Heart left ventricle (tissue), 16 donors: ENCODE measurements at regions not wholly inside any gene's neighbourhood (a gene's known extent, or its start where the extent isn't known, plus 50 kb on each side); places are given as distances from the start of the nearest gene placed in this dataset.

Experiments
- ATAC-seq, 4 donors: fragments of 200-7000 bp; cut with Tn5 transposase; one replicate each; pipeline ENCODE4 v1.9.1; 2020 to 2022; ENCODE audit warnings: moderate library complexity in 4 of 4, mild to moderate bottlenecking in 3 of 4, moderate number of reproducible peaks in 1 of 4
- DNase-seq, 5 donors: peaks; one replicate each; pipeline ENCODE4 v3.0.0-alpha.2; 2020
- H3K27ac ChIP-seq, 12 donors: fragments of 200-600 bp; sonication (generic) in 4 of 12; one replicate each; pipeline versions ENCODE4 v1.5.0 to v1.8.0; 2016 to 2022; ENCODE audit warnings: mild to moderate bottlenecking in 2 of 12
- H3K27me3 ChIP-seq, 9 donors: fragments of 200-600 bp; sonication (generic) in 2 of 9; one replicate each; pipeline versions ENCODE4 v1.5.1 to v1.8.0; 2016 to 2022; ENCODE audit warnings: mild to moderate bottlenecking in 3 of 9
- H3K36me3 ChIP-seq, 9 donors: fragments of 200-600 bp; sonication (generic) in 2 of 9; one replicate each; pipeline versions ENCODE4 v1.5.0 to v1.8.0; 2018 to 2022; ENCODE audit warnings: mild to moderate bottlenecking in 2 of 9
- H3K4me1 ChIP-seq, 12 donors: fragments of 200-600 bp; sonication (generic) in 4 of 12; one replicate each; pipeline versions ENCODE4 v1.5.0 to v1.8.0; 2016 to 2022; ENCODE audit warnings: mild to moderate bottlenecking in 3 of 12
- H3K4me3 ChIP-seq, 12 donors: fragments of 200-600 bp; sonication (generic) in 4 of 12; one replicate each; pipeline versions ENCODE4 v1.5.0 to v1.8.0; 2017 to 2022; ENCODE audit warnings: mild to moderate bottlenecking in 9 of 12, moderate library complexity in 4 of 12
- H3K9me3 ChIP-seq, 12 donors: fragments of 200-600 bp; sonication (generic) in 4 of 12; one replicate each; pipeline versions ENCODE4 v1.5.0 to v1.8.0; 2016 to 2022; ENCODE audit warnings: mild to moderate bottlenecking in 1 of 12
- POLR2A ChIP-seq, 2 donors: fragments of 450-650 bp; IDR thresholded peaks; one replicate each; pipeline ENCODE4 v1.6.1; 2017; ENCODE audit warnings: antibody characterized with exemption in 2 of 2, mild to moderate bottlenecking in 2 of 2, moderate library complexity in 2 of 2
- WGBS, 4 donors: extraction: QIAGEN DNeasy Blood & Tissue Kit in 2 of 4; methylation state at CpG; one replicate each; pipeline versions ENCODE4 v1.1.5 to v1.1.7; 2013 to 2018; 5-methylcytosine and 5-hydroxymethylcytosine counted together
- intact Hi-C, 10 donors: fragments of 100-400 bp; cut with DNase I; formaldehyde crosslinking; loops; one replicate each; pipeline versions ENCODE4 v1.11.1 to v1.14.2; 2022
- TF ChIP-seq, protein P1 (sequence below), 12 donors: fragments of 200-600 bp; sonication (generic) in 4 of 12; IDR thresholded peaks; one replicate each; pipeline versions ENCODE4 v1.5.0 to v1.8.0; 2018 to 2022; ENCODE audit warnings: antibody characterized with exemption in 12 of 12, mild to moderate bottlenecking in 5 of 12
- donor health status: ischemic (EF 13 %, LVEDD 7.1; RV severe dilation, severe dysfunction).
- donor health status: healthy with polysubstance abuse.
- donor health status: DM: no; HTN: yes; CAD: no.
- donor health status: DM: no; HTN: no; CAD: no.
- donor health status: ischemic (EF 25% LVEDD 6.9; RV normal size, moderate dysfunction).
- donor health status: ischemic (EF 25% LVEDD 5.7; RV mildly dilated, moderate dysfunction).
- donor health status: healthy.
- donor health status: DM: yes; HTN: yes; CAD: no.
- donor health status: ischemic (EF 35%, LVEDD 5.7; RV mildly dilated, moderate dysfunction).
- donor health status: nonischemic (EF 11% LVEDD 7.7; RV severe dilation, severe dysfunction).
- donor health status: DM: yes; HTN: yes; CAD: no.
- donor health status: PGD.
- donor health status: ischemic (EF 29% LVEDD 5.4; RV normal size, mild dysfunction).
- donor health status: nonischemic (EF 23%, LVEDD 6.1; RV moderate dilation, normal function).

DNA sequence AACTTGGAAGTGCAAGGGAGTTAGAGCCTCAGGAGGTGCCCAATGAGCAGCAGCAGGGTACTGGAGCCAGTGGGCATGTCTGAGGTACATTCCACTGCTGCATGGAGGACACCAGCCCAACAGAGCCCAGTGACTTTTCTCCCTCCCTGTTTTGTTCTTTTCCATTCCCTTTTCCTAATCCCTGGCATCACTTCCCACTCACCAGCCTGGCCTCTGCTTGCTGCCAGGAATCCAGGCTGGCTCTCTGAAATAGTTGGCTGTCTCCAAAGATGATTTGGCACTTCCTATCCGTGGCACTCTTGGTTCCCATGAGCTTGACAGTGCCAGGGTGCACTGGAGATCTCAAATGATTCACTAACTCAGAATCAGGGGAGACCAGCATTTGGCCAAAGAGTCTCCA, 97.7 kb upstream of the ZPBP start:
- 17 to 34% (median 24%) methylated on average over 1 of the region's 1 CpG for WGBS, 4 donors
- no peak for TF ChIP-seq POLR2A (IDR thresholded peaks at IDR 0.05)
- TF ChIP-seq, protein P1, sequence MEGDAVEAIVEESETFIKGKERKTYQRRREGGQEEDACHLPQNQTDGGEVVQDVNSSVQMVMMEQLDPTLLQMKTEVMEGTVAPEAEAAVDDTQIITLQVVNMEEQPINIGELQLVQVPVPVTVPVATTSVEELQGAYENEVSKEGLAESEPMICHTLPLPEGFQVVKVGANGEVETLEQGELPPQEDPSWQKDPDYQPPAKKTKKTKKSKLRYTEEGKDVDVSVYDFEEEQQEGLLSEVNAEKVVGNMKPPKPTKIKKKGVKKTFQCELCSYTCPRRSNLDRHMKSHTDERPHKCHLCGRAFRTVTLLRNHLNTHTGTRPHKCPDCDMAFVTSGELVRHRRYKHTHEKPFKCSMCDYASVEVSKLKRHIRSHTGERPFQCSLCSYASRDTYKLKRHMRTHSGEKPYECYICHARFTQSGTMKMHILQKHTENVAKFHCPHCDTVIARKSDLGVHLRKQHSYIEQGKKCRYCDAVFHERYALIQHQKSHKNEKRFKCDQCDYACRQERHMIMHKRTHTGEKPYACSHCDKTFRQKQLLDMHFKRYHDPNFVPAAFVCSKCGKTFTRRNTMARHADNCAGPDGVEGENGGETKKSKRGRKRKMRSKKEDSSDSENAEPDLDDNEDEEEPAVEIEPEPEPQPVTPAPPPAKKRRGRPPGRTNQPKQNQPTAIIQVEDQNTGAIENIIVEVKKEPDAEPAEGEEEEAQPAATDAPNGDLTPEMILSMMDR (IDR thresholded peaks at IDR 0.05): no peak
- intact Hi-C loops: no loop called here
- Histone ChIP-seq H3K27me3 (peaks cover 0 to 5% (median 0%) of the 10 kb centered on the region in 9 donors), H3K4me1 (peaks cover 0 to 4% (median 0%) of the 10 kb centered on the region in 12 donors), H3K9me3 (peaks cover 0 to 6% (median 0%) of the 10 kb centered on the region in 12 donors), H3K27ac (no peak overlapping the region), H3K4me3 (no peak overlapping the region), H3K36me3 (no peaks in the 10 kb centered on the region)
- ATAC-seq (peak in 1 of 4 donors; percentile 10), DNase-seq (no peak)

DNA sequence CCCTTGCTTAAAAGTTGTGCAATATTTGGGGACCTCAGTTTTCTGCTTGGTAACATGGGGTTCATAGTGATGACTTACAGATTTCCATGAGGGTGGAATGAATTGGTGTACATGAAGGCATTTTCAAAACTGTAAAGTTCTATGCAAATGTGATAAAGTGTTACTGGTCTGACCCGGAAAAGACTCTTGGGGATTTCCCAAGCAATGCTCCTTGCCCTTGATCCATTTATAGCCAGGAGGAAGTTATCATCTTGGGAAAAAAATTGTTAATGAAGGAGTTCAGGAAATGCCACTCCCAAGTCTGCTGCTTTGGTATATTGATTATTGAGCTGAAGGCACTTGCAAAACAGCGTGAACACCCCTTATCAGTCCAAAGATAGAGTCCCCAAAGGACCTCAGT, 96.3 kb upstream of the ZPBP start:
- intact Hi-C loops: no loop called here
- no peak for ATAC-seq
- peaks cover 0 to 5% (median 0%) of the 10 kb centered on the region in 9 donors for H3K27me3 ChIP-seq
- no peak for DNase-seq
- no peak overlapping the region for H3K4me3 ChIP-seq
- no peak for TF ChIP-seq POLR2A (IDR thresholded peaks at IDR 0.05)
- TF ChIP-seq, protein P1 (IDR thresholded peaks at IDR 0.05): no peak
- H3K4me1 ChIP-seq: peaks cover 0 to 17% (median 0%) of the 10 kb centered on the region in 12 donors
- H3K36me3 ChIP-seq: no peaks in the 10 kb centered on the region
- H3K27ac ChIP-seq: no peak overlapping the region
- H3K9me3 ChIP-seq: peaks cover 0 to 6% (median 0%) of the 10 kb centered on the region in 12 donors
- 32 to 55% (median 38%) methylated on average over 2 of the region's 2 CpGs for WGBS, 4 donors

GRCh38 chr7:50185951-50186682, 93.1 kb upstream of the ZPBP start:
- TF ChIP-seq, protein P1 (IDR thresholded peaks at IDR 0.05): no peak
- no peak for TF ChIP-seq POLR2A (IDR thresholded peaks at IDR 0.05)
- no peaks in the 10 kb centered on the region for H3K27me3 ChIP-seq
- no peak for DNase-seq
- peaks cover 0 to 44% (median 0%) of the 10 kb centered on the region in 12 donors for H3K4me1 ChIP-seq
- 55 to 65% (median 55%) methylated on average over 8 of the region's 8 CpGs for WGBS, 4 donors
- H3K36me3 ChIP-seq: no peaks in the 10 kb centered on the region
- peaks cover 0 to 6% (median 0%) of the 10 kb centered on the region in 12 donors for H3K9me3 ChIP-seq
- ATAC-seq: no peak
- no peak overlapping the region for H3K4me3 ChIP-seq
- no peak overlapping the region for H3K27ac ChIP-seq
- intact Hi-C loops: no loop called here

DNA sequence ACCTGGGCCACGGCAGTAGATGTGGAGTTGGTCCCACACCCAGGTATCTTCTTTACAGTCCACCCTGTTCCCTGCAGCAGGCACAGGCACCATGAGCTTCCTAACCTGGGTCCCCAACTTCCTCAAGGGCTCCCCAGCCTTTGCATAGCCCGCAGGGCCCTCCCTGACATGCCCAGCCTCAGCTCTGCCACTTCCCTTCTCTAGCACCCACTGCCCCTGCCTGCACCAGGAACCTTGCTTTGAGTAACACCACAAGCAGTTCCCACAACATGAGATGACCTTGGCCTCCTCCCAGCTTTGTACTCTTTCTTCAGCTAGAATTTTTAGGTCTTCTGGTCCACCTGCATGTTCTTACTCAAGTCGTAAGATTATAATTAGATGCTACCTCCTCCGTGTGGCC, 92.2 kb upstream of the ZPBP start:
- 72 to 82% (median 81%) methylated on average over 4 of the region's 4 CpGs for WGBS, 4 donors

More for the DNA sequence above, 92.2 kb upstream of the ZPBP start:
- Histone ChIP-seq H3K36me3 (no peaks in the 10 kb centered on the region), H3K4me3 (no peak overlapping the region), H3K9me3 (peaks cover 0 to 6% (median 0%) of the 10 kb centered on the region in 12 donors), H3K4me1 (peaks cover 0 to 53% (median 0%) of the 10 kb centered on the region in 12 donors), H3K27ac (no peak overlapping the region), H3K27me3 (no peaks in the 10 kb centered on the region)
- ATAC-seq (peak in 3 of 4 donors; percentile 54 to 72 (median 57)), DNase-seq (peak in 2 of 5 donors; percentile 39 to 40)
- intact Hi-C loops: no loop called here
- TF ChIP-seq POLR2A (IDR thresholded peaks at IDR 0.05): no peak
- TF ChIP-seq, protein P1 (IDR thresholded peaks at IDR 0.05): no peak
